ENCODE measurements at regions not wholly inside any gene's neighbourhood (a gene's known extent, or its start where the extent isn't known, plus 50 kb on each side); places are given as distances from the start of the nearest gene placed in this dataset.

GRCh38 chr21:22791986-22792560, 1793.9 kb downstream of the NCAM2 start:
- no peak for TF ChIP-seq YY1 (IDR thresholded peaks at IDR 0.05; ENCODE audit: insufficient read depth, insufficient read length)
- no peak for TF ChIP-seq ZNF274 (IDR thresholded peaks at IDR 0.05; ENCODE audit: low read depth, low read length)

Data from NT2/D1 (cell line).